GM10248 (cell line): ENCODE measurements at regions not wholly inside any gene's neighbourhood (a gene's known extent, or its start where the extent isn't known, plus 50 kb on each side); places are given as distances from the start of the nearest gene placed in this dataset.

ENCODE experiments used
- CTCF ChIA-PET: fragments of 300-600 bp; sonication (Branson Sonifier 250); formaldehyde crosslinking; extraction: SDS; loops from one replicate; lab custom pipeline; 2021; ENCODE audit warnings: antibody characterized with exemption; lab: Yijun Ruan, JAX
- POLR2A ChIA-PET: fragments of 350-650 bp; sonication (Branson Sonifier 250); formaldehyde crosslinking; extraction: SDS; loops from one replicate; lab custom pipeline; 2020; ENCODE audit warnings: antibody characterized with exemption; lab: Yijun Ruan, JAX
- DNase-seq: peaks from one replicate; pipeline ENCODE4 v3.0.0; 2012; ENCODE audit errors: extremely low spot score
- TF ChIP-seq, protein P1 (sequence below): IDR thresholded peaks from 2 replicates; pipeline ENCODE4 v1.5.1; 2012; ENCODE audit warnings: mild to moderate bottlenecking, low read depth; ENCODE audit errors: extremely low read depth, missing control alignments, control extremely low read depth

DNA sequence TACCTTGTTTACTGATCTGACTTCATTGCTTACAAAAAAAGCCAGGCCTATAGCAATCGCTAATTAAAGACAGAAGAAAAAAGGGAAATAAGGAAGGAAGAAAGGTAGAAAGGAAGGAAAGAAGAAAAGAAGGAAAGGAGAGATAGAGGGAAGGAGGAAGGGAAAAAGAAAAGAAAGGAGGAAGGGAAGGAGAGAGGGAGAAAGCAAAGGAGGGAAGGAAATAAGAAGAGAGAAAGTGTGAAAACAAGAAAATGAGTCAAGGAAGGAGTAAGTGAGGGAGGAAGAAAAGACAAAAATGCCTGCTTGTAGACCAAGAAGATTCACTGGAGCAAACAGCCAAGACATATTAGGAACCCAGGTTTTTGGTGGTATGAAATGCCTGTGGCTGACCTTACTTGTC is 57.0 kb upstream of the MAGEB16 start:
- ChIA-PET POLR2A (no interaction called here), CTCF (no interaction called here)
- DNase-seq: no peak
- TF ChIP-seq, protein P1, sequence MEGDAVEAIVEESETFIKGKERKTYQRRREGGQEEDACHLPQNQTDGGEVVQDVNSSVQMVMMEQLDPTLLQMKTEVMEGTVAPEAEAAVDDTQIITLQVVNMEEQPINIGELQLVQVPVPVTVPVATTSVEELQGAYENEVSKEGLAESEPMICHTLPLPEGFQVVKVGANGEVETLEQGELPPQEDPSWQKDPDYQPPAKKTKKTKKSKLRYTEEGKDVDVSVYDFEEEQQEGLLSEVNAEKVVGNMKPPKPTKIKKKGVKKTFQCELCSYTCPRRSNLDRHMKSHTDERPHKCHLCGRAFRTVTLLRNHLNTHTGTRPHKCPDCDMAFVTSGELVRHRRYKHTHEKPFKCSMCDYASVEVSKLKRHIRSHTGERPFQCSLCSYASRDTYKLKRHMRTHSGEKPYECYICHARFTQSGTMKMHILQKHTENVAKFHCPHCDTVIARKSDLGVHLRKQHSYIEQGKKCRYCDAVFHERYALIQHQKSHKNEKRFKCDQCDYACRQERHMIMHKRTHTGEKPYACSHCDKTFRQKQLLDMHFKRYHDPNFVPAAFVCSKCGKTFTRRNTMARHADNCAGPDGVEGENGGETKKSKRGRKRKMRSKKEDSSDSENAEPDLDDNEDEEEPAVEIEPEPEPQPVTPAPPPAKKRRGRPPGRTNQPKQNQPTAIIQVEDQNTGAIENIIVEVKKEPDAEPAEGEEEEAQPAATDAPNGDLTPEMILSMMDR: no peak

DNA sequence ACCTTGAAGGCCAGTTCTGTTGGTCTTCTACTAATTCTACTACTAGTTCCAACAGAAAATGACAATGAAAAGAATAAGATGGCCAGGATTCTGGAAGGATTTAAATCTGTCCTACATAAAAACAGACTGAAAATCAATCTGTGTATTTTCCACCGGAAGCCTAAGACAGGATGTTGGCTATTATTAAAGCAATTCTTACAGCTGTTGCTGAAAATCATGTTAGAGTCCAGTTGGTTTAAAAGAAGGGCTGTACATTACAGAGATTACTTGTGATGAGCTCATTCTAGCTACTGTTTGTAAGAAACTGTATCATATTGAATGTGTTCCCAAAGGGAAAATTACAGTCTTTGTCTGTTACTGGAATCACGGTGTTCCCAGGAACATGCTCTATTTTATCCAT is 54.8 kb upstream of the MAGEB16 start:
- ChIA-PET CTCF (no interaction called here), POLR2A (no interaction called here)
- TF ChIP-seq, protein P1: no peak
- DNase-seq: no peak
